Heart left ventricle (tissue), 16 donors: ENCODE measurements at regions not wholly inside any gene's neighbourhood (a gene's known extent, or its start where the extent isn't known, plus 50 kb on each side); places are given as distances from the start of the nearest gene placed in this dataset.
A peak's percentile ranks its signal among the peaks of the same experiment; 100 is the strongest.

Experiments used
- ATAC-seq, 4 donors: fragments of 200-7000 bp; cut with Tn5 transposase; one replicate each; pipeline ENCODE4 v1.9.1; 2020 to 2022; ENCODE audit warnings: moderate library complexity in 4 of 4, mild to moderate bottlenecking in 3 of 4, moderate number of reproducible peaks in 1 of 4
- DNase-seq, 5 donors: peaks; one replicate each; pipeline ENCODE4 v3.0.0-alpha.2; 2020
- H3K27ac ChIP-seq, 12 donors: fragments of 200-600 bp; sonication (generic) in 4 of 12; one replicate each; pipeline versions ENCODE4 v1.5.0 to v1.8.0; 2016 to 2022; ENCODE audit warnings: mild to moderate bottlenecking in 2 of 12
- H3K27me3 ChIP-seq, 9 donors: fragments of 200-600 bp; sonication (generic) in 2 of 9; one replicate each; pipeline versions ENCODE4 v1.5.1 to v1.8.0; 2016 to 2022; ENCODE audit warnings: mild to moderate bottlenecking in 3 of 9
- H3K36me3 ChIP-seq, 9 donors: fragments of 200-600 bp; sonication (generic) in 2 of 9; one replicate each; pipeline versions ENCODE4 v1.5.0 to v1.8.0; 2018 to 2022; ENCODE audit warnings: mild to moderate bottlenecking in 2 of 9
- H3K4me1 ChIP-seq, 12 donors: fragments of 200-600 bp; sonication (generic) in 4 of 12; one replicate each; pipeline versions ENCODE4 v1.5.0 to v1.8.0; 2016 to 2022; ENCODE audit warnings: mild to moderate bottlenecking in 3 of 12
- H3K4me3 ChIP-seq, 12 donors: fragments of 200-600 bp; sonication (generic) in 4 of 12; one replicate each; pipeline versions ENCODE4 v1.5.0 to v1.8.0; 2017 to 2022; ENCODE audit warnings: mild to moderate bottlenecking in 9 of 12, moderate library complexity in 4 of 12
- H3K9me3 ChIP-seq, 12 donors: fragments of 200-600 bp; sonication (generic) in 4 of 12; one replicate each; pipeline versions ENCODE4 v1.5.0 to v1.8.0; 2016 to 2022; ENCODE audit warnings: mild to moderate bottlenecking in 1 of 12
- CTCF ChIP-seq, 12 donors: fragments of 200-600 bp; sonication (generic) in 4 of 12; IDR thresholded peaks; one replicate each; pipeline versions ENCODE4 v1.5.0 to v1.8.0; 2018 to 2022; ENCODE audit warnings: antibody characterized with exemption in 12 of 12, mild to moderate bottlenecking in 5 of 12
- POLR2A ChIP-seq, 2 donors: fragments of 450-650 bp; IDR thresholded peaks; one replicate each; pipeline ENCODE4 v1.6.1; 2017; ENCODE audit warnings: antibody characterized with exemption in 2 of 2, mild to moderate bottlenecking in 2 of 2, moderate library complexity in 2 of 2
- WGBS, 4 donors: extraction: QIAGEN DNeasy Blood & Tissue Kit in 2 of 4; methylation state at CpG; one replicate each; pipeline versions ENCODE4 v1.1.5 to v1.1.7; 2013 to 2018; 5-methylcytosine and 5-hydroxymethylcytosine counted together
- intact Hi-C, 10 donors: fragments of 100-400 bp; cut with DNase I; formaldehyde crosslinking; loops; one replicate each; pipeline versions ENCODE4 v1.11.1 to v1.14.2; 2022
- donor health status: ischemic (EF 13 %, LVEDD 7.1; RV severe dilation, severe dysfunction).
- donor health status: healthy with polysubstance abuse.
- donor health status: DM: no; HTN: yes; CAD: no.
- donor health status: DM: no; HTN: no; CAD: no.
- donor health status: ischemic (EF 25% LVEDD 6.9; RV normal size, moderate dysfunction).
- donor health status: ischemic (EF 25% LVEDD 5.7; RV mildly dilated, moderate dysfunction).
- donor health status: healthy.
- donor health status: DM: yes; HTN: yes; CAD: no.
- donor health status: ischemic (EF 35%, LVEDD 5.7; RV mildly dilated, moderate dysfunction).
- donor health status: nonischemic (EF 11% LVEDD 7.7; RV severe dilation, severe dysfunction).
- donor health status: DM: yes; HTN: yes; CAD: no.
- donor health status: PGD.
- donor health status: ischemic (EF 29% LVEDD 5.4; RV normal size, mild dysfunction).
- donor health status: nonischemic (EF 23%, LVEDD 6.1; RV moderate dilation, normal function).

GRCh38 chr17:12536021-12536420, 129.7 kb upstream of the MYOCD start:
- WGBS, 4 donors = 78 to 91% (median 83%) methylated on average over 3 of the region's 3 CpGs
- Histone ChIP-seq H3K27ac (peak overlapping the region in 1 of 12 donors; percentile 40), H3K36me3 (no peaks in the 10 kb centered on the region), H3K9me3 (no peaks in the 10 kb centered on the region), H3K4me3 (no peak overlapping the region), H3K27me3 (no peaks in the 10 kb centered on the region), H3K4me1 (no peaks in the 10 kb centered on the region)
- ATAC-seq (no peak), DNase-seq (no peak)
- TF ChIP-seq POLR2A (IDR thresholded peaks at IDR 0.05) (no peak), CTCF (IDR thresholded peaks at IDR 0.05) (no peak)
- intact Hi-C loops = loop anchor here in 1 of 10 donors (5.0 kb wide), 1 partner anchor 284 kb away; no protein-coding TSS in a partner anchor

- intact Hi-C loops = loop anchor here in 1 of 10 donors (5.0 kb wide), 1 partner anchor 284 kb away; no protein-coding TSS in a partner anchor
- ATAC-seq = no peak
- 32 to 88% (median 80%) methylated on average over 1 of the region's 1 CpG for WGBS, 4 donors
Observed at GRCh38 chr17:12536472-12536871, 129.2 kb upstream of the MYOCD start.

GRCh38 chr17:12537436-12537835, 128.3 kb upstream of the MYOCD start:
- no peaks in the 10 kb centered on the region for H3K27me3 ChIP-seq
- intact Hi-C loops = loop anchor here in 1 of 10 donors (5.0 kb wide), 1 partner anchor 285 kb away; no protein-coding TSS in a partner anchor
- DNase-seq (no peak), ATAC-seq (no peak)
- 86 to 93% (median 90%) methylated on average over 3 of the region's 3 CpGs for WGBS, 4 donors
- no peaks in the 10 kb centered on the region for H3K9me3 ChIP-seq
- H3K4me1 ChIP-seq = no peaks in the 10 kb centered on the region
- TF ChIP-seq CTCF (IDR thresholded peaks at IDR 0.05) (no peak), POLR2A (IDR thresholded peaks at IDR 0.05) (no peak)
- no peak overlapping the region for H3K27ac ChIP-seq
- no peaks in the 10 kb centered on the region for H3K36me3 ChIP-seq
- no peak overlapping the region for H3K4me3 ChIP-seq

More at GRCh38 chr17:12536472-12536871, 129.2 kb upstream of the MYOCD start:
- Histone ChIP-seq H3K9me3 (no peaks in the 10 kb centered on the region), H3K36me3 (no peaks in the 10 kb centered on the region), H3K4me1 (no peaks in the 10 kb centered on the region), H3K4me3 (no peak overlapping the region), H3K27ac (no peak overlapping the region), H3K27me3 (no peaks in the 10 kb centered on the region)
- TF ChIP-seq CTCF (IDR thresholded peaks at IDR 0.05) (no peak), POLR2A (IDR thresholded peaks at IDR 0.05) (no peak)
- DNase-seq = no peak

- Histone ChIP-seq H3K4me3 (no peak overlapping the region), H3K27ac (no peak overlapping the region), H3K36me3 (no peaks in the 10 kb centered on the region), H3K9me3 (no peaks in the 10 kb centered on the region), H3K4me1 (no peaks in the 10 kb centered on the region), H3K27me3 (no peaks in the 10 kb centered on the region)
- no peak for ATAC-seq
- 75 to 78% (median 78%) methylated on average over 2 of the region's 2 CpGs for WGBS, 4 donors
- no peak for DNase-seq
- TF ChIP-seq CTCF (IDR thresholded peaks at IDR 0.05) (no peak), POLR2A (IDR thresholded peaks at IDR 0.05) (no peak)
- intact Hi-C loops = loop anchor here in 1 of 10 donors (5.0 kb wide), 1 partner anchor 286 kb away; no protein-coding TSS in a partner anchor
Observed at GRCh38 chr17:12538003-12538402, 127.7 kb upstream of the MYOCD start.
